Gastrocnemius medialis (tissue), 4 donors: ENCODE measurements at regions not wholly inside any gene's neighbourhood (a gene's known extent, or its start where the extent isn't known, plus 50 kb on each side); places are given as distances from the start of the nearest gene placed in this dataset.
"Not testable (repeated sequence)": the region's sequence is repeated elsewhere in the genome, so short reads cannot be mapped to it uniquely, and the experiment has no call there.

Source experiments
- ATAC-seq, 2 donors: fragments of 150-250 bp; one replicate each; pipeline ENCODE4 v1.9.1; 2016
- DNase-seq, 2 donors: peaks; one replicate each; pipeline ENCODE4 v3.0.0-alpha.2; 2019
- H3K27ac ChIP-seq, 4 donors: fragments of 200-600 bp; sonication (generic); 1 replicate in 1 of 4; 2 replicates in 3 of 4; pipeline ENCODE4 v1.5.1; 2016 to 2018; ENCODE audit warnings: mild to moderate bottlenecking in 2 of 4, moderate library complexity in 1 of 4
- H3K27me3 ChIP-seq, 3 donors: fragments of 200-600 bp; sonication (generic) in 2 of 3; 1 replicate in 1 of 3; 2 replicates in 2 of 3; pipeline versions ENCODE4 v1.5.1 to v1.6.0; 2016 to 2019; ENCODE audit warnings: mild to moderate bottlenecking in 1 of 3, moderate library complexity in 1 of 3
- H3K36me3 ChIP-seq, 2 donors: fragments of 200-600 bp; sonication (generic) in 1 of 2; one replicate each; pipeline ENCODE4 v1.5.1; 2017 to 2018
- H3K4me1 ChIP-seq, 2 donors: fragments of 200-600 bp; sonication (generic) in 1 of 2; one replicate each; pipeline ENCODE4 v1.5.1; 2016 to 2017; ENCODE audit warnings: mild to moderate bottlenecking in 2 of 2
- H3K4me3 ChIP-seq, 4 donors: fragments of 200-600 bp; sonication (generic) in 3 of 4; 1 replicate in 1 of 4; 2 replicates in 3 of 4; pipeline ENCODE4 v1.5.1; 2016 to 2019; ENCODE audit warnings: mild to moderate bottlenecking in 2 of 4
- H3K9me3 ChIP-seq, 3 donors: fragments of 200-600 bp; sonication (generic) in 2 of 3; 1 replicate in 1 of 3; 2 replicates in 2 of 3; pipeline ENCODE4 v1.5.1; 2016 to 2019
- CTCF ChIP-seq, 5 experiments: fragments of 450-650 bp in 3 of 5; fragments of 200-600 bp in 2 of 5; sonication (generic) in 2 of 5; IDR thresholded peaks in 4 of 5; conservative IDR thresholded peaks in 1 of 5; 1 replicate in 4 of 5; 2 replicates in 1 of 5; pipeline ENCODE4 v1.5.1; 2016 to 2019; ENCODE audit warnings: antibody characterized with exemption in 5 of 5, mild to moderate bottlenecking in 3 of 5, moderate library complexity in 3 of 5
- POLR2A ChIP-seq, 2 donors: fragments of 450-650 bp; IDR thresholded peaks; one replicate each; pipeline ENCODE4 v1.6.1; 2017; ENCODE audit warnings: antibody characterized with exemption in 2 of 2, mild to moderate bottlenecking in 2 of 2, moderate library complexity in 2 of 2
- in situ Hi-C, 4 donors: fragments of 200-750 bp; cut with MboI; loops; one replicate each; pipeline versions ENCODE4 v1.15.0 to v1.8.0; 2017; ENCODE audit warnings: low sequenced_read_pairs in 4 of 4
- intact Hi-C: fragments of 100-400 bp; cut with DNase I; formaldehyde crosslinking; loops from one replicate; pipeline ENCODE4 v1.15.1; 2023; ENCODE audit warnings: low total_unique reads

GRCh38 chr5:102629827-102630605 lies 125.1 kb upstream of the PAM start:
- no peak overlapping the region for H3K4me3 ChIP-seq
- no peaks in the 10 kb centered on the region for H3K9me3 ChIP-seq
- no peak for DNase-seq
- no peaks in the 10 kb centered on the region for H3K27me3 ChIP-seq
- H3K4me1 ChIP-seq, result no peaks in the 10 kb centered on the region
- no peak overlapping the region for H3K27ac ChIP-seq
- H3K36me3 ChIP-seq, result no peaks in the 10 kb centered on the region
- intact Hi-C loops (no loop called here), in situ Hi-C loops (no loop called here)
- ATAC-seq, result no peak
- TF ChIP-seq CTCF (IDR thresholded peaks at IDR 0.05 in 4 of 5, conservative IDR thresholded peaks at IDR 0.05 in 1 of 5), result no peak
- TF ChIP-seq POLR2A (IDR thresholded peaks at IDR 0.05), result no peak

DNA sequence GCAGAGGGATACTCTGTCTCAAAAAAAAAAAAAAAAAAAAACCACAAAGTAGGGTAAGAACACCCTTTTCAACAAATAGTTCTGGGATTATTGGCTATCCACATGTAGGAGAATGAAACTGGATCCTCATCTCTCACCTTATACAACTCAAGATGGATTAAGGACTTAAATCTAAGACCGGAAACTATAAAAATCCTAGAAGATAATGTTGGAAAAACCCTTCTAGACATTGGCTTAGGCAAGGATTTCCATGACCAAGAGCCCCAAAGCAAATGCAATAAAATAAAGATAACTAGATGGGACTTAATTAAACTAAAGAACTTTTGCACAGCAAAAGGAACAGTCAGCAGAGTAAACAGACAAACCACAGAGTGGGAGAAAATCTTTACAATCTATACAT lies 119.7 kb upstream of the PAM start:
- H3K4me3 ChIP-seq, in situ Hi-C loops, DNase-seq, ATAC-seq, H3K36me3 ChIP-seq, H3K27me3 ChIP-seq, H3K27ac ChIP-seq, intact Hi-C loops, H3K4me1 ChIP-seq, H3K9me3 ChIP-seq: not testable (repeated sequence)

GRCh38 chr5:102638316-102638715 lies 116.8 kb upstream of the PAM start:
- intact Hi-C loops, result no loop called here
- DNase-seq (no peak), ATAC-seq (no peak)
- H3K27ac ChIP-seq, result no peak overlapping the region
- no peak overlapping the region for H3K4me3 ChIP-seq
- no peaks in the 10 kb centered on the region for H3K36me3 ChIP-seq
- TF ChIP-seq POLR2A (IDR thresholded peaks at IDR 0.05) (no peak), CTCF (IDR thresholded peaks at IDR 0.05 in 4 of 5, conservative IDR thresholded peaks at IDR 0.05 in 1 of 5) (no peak)
- H3K27me3 ChIP-seq, result no peaks in the 10 kb centered on the region
- no peaks in the 10 kb centered on the region for H3K4me1 ChIP-seq
- H3K9me3 ChIP-seq, result no peaks in the 10 kb centered on the region
- in situ Hi-C loops, result no loop called here

DNA sequence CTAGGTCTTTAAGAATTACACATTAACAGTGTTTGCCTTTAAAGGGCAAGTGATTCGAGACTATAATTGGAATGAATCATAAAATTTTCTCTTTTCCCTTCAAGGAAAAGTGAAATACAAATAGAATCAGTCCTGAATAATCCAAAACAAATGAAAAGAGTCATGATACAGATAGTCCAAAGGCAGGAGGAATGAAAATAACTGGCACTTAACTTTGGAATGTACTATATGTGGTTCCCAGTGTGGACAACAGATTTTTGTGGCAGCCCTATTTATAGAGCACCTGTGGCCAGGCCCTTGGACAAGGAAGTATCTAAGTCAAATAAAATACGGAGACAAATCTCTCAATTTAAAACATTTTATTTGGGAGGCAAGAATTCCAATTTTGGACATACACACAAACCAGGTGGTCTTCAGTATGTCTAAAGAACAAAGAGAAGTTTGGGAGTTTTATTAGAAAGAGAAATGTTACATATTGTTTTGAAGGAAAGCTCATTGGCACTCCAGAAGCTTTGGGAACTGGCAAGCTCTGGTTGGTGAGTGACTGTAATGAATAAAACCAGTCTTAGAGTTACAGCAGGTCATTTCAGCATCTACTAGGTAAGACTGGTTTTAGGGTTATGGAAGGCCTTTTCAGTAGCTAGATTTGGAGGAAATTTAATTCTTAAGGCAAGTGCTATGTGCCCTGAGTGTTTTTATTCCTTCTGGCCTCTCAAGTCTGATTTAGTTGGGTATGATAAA lies 116.0 kb upstream of the PAM start:
- H3K4me3 ChIP-seq, result no peak overlapping the region
- no peak for DNase-seq
- H3K27me3 ChIP-seq, result no peaks in the 10 kb centered on the region
- ATAC-seq, result no peak
- in situ Hi-C loops (no loop called here), intact Hi-C loops (no loop called here)
- no peaks in the 10 kb centered on the region for H3K4me1 ChIP-seq
- TF ChIP-seq CTCF (IDR thresholded peaks at IDR 0.05 in 4 of 5, conservative IDR thresholded peaks at IDR 0.05 in 1 of 5) (no peak), POLR2A (IDR thresholded peaks at IDR 0.05) (no peak)
- H3K27ac ChIP-seq, result no peak overlapping the region
- H3K36me3 ChIP-seq, result no peaks in the 10 kb centered on the region
- H3K9me3 ChIP-seq, result no peaks in the 10 kb centered on the region

DNA sequence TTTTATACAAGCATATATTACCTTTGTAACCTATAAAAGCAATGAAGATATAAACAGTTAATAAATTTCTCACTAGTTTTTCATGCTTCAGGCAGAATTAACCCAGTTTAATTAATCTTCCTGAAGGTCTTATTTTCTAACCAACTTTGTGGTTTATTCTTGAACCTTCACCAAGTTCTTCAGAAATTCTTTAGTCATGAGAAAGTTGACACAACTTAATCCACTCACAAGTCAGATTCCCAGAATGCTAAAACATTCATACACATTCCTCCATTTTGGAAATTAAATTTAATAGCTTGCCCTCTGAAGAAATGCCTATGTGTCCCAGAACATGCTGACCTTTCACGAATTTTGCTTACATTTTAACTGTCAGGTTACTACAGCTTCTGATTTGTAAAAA lies 105.4 kb upstream of the PAM start:
- no peak for ATAC-seq
- intact Hi-C loops, result no loop called here
- H3K9me3 ChIP-seq, result no peaks in the 10 kb centered on the region

More for the DNA sequence above, 105.4 kb upstream of the PAM start:
- TF ChIP-seq POLR2A (IDR thresholded peaks at IDR 0.05) (no peak), CTCF (IDR thresholded peaks at IDR 0.05 in 4 of 5, conservative IDR thresholded peaks at IDR 0.05 in 1 of 5) (no peak)
- no peak for DNase-seq
- H3K27ac ChIP-seq, result no peak overlapping the region
- no peaks in the 10 kb centered on the region for H3K36me3 ChIP-seq
- H3K4me3 ChIP-seq, result no peak overlapping the region
- no peaks in the 10 kb centered on the region for H3K27me3 ChIP-seq
- in situ Hi-C loops, result no loop called here
- no peaks in the 10 kb centered on the region for H3K4me1 ChIP-seq
